B cell (primary cell): ENCODE measurements at regions not wholly inside any gene's neighbourhood (a gene's known extent, or its start where the extent isn't known, plus 50 kb on each side); places are given as distances from the start of the nearest gene placed in this dataset.

ENCODE experiments used
- EZH2 ChIP-seq: IDR thresholded peaks from 2 replicates; pipeline ENCODE4 v1.6.1; 2012; ENCODE audit warnings: borderline replicate concordance, low read depth, mild to moderate bottlenecking, moderate library complexity, low read length; ENCODE audit not compliant: insufficient read depth, poor library complexity, severe bottlenecking
- TF ChIP-seq, protein P1 (sequence below): fragments of 200-600 bp; IDR thresholded peaks from one replicate; pipeline ENCODE4 v1.8.0; 2022; ENCODE audit warnings: antibody characterized with exemption, mild to moderate bottlenecking

- no peak for TF ChIP-seq EZH2
- TF ChIP-seq, protein P1, sequence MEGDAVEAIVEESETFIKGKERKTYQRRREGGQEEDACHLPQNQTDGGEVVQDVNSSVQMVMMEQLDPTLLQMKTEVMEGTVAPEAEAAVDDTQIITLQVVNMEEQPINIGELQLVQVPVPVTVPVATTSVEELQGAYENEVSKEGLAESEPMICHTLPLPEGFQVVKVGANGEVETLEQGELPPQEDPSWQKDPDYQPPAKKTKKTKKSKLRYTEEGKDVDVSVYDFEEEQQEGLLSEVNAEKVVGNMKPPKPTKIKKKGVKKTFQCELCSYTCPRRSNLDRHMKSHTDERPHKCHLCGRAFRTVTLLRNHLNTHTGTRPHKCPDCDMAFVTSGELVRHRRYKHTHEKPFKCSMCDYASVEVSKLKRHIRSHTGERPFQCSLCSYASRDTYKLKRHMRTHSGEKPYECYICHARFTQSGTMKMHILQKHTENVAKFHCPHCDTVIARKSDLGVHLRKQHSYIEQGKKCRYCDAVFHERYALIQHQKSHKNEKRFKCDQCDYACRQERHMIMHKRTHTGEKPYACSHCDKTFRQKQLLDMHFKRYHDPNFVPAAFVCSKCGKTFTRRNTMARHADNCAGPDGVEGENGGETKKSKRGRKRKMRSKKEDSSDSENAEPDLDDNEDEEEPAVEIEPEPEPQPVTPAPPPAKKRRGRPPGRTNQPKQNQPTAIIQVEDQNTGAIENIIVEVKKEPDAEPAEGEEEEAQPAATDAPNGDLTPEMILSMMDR: no peak
Measured at GRCh38 chr4:24224446-24224845, 334.6 kb upstream of the PPARGC1A start.
